Fibroblast of mammary gland (primary cell): ENCODE measurements at regions not wholly inside any gene's neighbourhood (a gene's known extent, or its start where the extent isn't known, plus 50 kb on each side); places are given as distances from the start of the nearest gene placed in this dataset.

Experiments
- DNase-seq: peaks from one replicate; pipeline ENCODE4 v3.0.0-alpha.2; 2010; ENCODE audit warnings: low read depth
- H3K4me3 ChIP-seq: 2 replicates; pipeline ENCODE4 v1.5.1; 2011; ENCODE audit warnings: low read depth, mild to moderate bottlenecking, low read length, moderate library complexity; ENCODE audit not compliant: control insufficient read depth
- CTCF ChIP-seq: conservative IDR thresholded peaks from 2 replicates; pipeline ENCODE4 v1.5.1; 2011; ENCODE audit warnings: low read depth, low read length, inconsistent platforms; ENCODE audit not compliant: control insufficient read depth, insufficient read depth

GRCh38 chr5:9895302-9895645 is 265.1 kb upstream of the TAS2R1 start:
- no peak for DNase-seq
- no peak overlapping the region for H3K4me3 ChIP-seq
- no peak for TF ChIP-seq CTCF

DNA sequence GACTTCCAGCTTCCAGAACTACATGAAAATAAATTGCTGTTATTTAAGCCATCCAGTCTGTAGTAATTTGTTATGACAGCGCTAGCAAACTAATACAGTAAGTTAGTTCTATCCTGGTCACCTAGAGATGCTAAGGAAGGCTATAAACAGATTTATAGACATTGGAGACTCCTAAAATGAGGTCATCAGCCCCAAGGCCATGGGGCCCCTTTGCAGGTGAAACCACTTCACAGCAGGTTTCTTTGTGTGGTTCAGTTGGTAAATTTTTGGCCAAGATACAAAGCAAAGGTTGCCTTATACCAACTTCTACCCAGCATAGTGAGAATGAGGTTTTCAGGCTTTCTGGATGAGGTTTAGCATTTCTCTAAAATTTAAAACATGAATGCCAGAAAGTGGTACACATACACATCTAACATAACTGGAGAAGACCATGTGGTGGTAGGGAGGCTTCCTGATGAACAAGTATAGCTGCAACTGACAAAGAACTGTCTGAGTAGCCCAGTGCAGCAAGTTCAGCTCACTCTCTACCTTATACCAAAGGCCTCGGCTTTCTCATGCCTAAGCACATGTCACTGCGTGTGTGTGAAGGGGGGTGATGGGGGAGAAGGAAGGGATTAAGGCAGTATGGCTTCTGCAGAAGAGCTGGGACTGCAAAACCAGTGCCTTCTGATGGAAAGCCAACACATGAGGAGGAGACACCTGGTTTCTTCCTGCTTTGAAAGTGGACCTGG is 264.6 kb upstream of the TAS2R1 start:
- H3K4me3 ChIP-seq, result no peak overlapping the region
- DNase-seq, result no peak
- TF ChIP-seq CTCF, result no peak

DNA sequence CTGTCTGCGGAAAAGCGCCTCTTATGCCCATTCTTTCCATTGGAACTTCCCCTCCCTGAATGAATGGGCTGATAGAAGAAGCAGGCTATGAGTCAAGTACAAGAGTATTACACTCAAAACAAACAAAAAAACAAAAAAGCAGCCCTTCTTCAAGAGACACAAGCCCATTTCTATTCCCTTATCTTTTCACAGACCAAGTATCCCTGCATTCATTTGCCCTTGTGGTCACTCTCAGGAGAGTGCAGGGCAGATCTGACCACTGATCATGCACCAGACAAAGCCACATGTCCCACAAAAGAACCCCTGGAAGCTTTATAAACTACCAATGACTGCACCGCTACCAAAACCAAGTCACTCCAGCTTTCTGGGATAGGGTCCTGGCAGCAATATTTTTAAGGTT is 262.5 kb upstream of the TAS2R1 start:
- no peak for TF ChIP-seq CTCF
- DNase-seq, result no peak
- no peak overlapping the region for H3K4me3 ChIP-seq

DNA sequence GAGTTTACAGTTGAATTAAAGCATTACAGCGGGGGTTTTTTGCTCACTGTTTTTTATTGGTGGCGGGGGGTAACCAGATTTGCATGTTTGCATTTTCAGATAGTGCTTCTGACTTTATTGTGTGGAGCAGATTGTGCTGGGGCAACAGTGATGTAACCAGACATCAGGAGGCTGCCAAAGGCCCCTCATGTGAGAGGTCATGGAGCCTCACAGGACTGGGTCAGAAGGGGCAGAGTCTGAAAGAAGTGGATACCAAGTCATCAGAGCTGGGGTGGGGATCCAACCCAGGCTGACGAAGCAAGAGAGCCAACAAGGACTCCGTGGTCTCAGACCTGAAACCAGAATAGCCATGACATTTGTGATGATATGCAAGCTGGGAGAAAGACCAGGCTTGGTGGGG is 259.4 kb upstream of the TAS2R1 start:
- no peak for TF ChIP-seq CTCF
- no peak for DNase-seq
- no peak overlapping the region for H3K4me3 ChIP-seq

DNA sequence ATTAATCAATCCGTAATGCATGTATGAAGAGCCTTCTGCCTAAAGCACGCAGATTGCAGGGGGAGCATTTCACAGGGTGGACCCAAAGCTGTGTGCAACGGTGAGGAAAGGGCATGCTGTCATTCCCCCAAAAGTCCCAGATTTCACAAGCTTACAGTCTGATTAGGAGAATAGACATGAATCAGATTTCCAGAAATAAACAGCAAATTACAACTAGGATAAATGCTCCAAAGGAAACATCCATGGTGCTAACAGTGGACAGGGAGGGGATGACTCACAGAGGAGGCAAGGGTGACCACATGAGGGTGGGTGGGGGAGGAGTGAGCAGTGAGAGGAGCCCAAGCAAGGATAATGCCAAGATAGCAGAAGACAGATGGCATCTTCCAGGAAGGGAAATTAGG is 258.4 kb upstream of the TAS2R1 start:
- no peak for TF ChIP-seq CTCF
- DNase-seq, result peak; percentile 69
- no peak overlapping the region for H3K4me3 ChIP-seq

- DNase-seq, result no peak
- H3K4me3 ChIP-seq, result no peak overlapping the region
- TF ChIP-seq CTCF, result no peak
Measured at GRCh38 chr5:9885164-9885563, 255.0 kb upstream of the TAS2R1 start.

GRCh38 chr5:9878206-9878605 is 248.1 kb upstream of the TAS2R1 start:
- H3K4me3 ChIP-seq, result no peak overlapping the region
- no peak for TF ChIP-seq CTCF
- DNase-seq, result no peak
